Activated CD8-positive, alpha-beta memory T cell treated with anti-CD3 and anti-CD28 coated beads for 4 hours (primary cell): ENCODE measurements at regions not wholly inside any gene's neighbourhood (a gene's known extent, or its start where the extent isn't known, plus 50 kb on each side); places are given as distances from the start of the nearest gene placed in this dataset.
"Not testable (repeated sequence)": the region's sequence is repeated elsewhere in the genome, so short reads cannot be mapped to it uniquely, and the experiment has no call there.

Experiments
- DNase-seq, 2 donors: peaks; one replicate each; pipeline ENCODE4 v3.0.0-alpha.2; 2020; ENCODE audit warnings: low read depth in 2 of 2

GRCh38 chr17:47066841-47067682, 88.0 kb upstream of the RPRML start:
- DNase-seq, result peak; percentile 48 to 68

- no peak for DNase-seq
These were observed 87.0 kb upstream of the RPRML start for GRCh38 chr17:47066095-47066494.

GRCh38 chr17:47064684-47065083, 85.6 kb upstream of the RPRML start:
- no peak for DNase-seq

GRCh38 chr17:47063475-47063874, 84.4 kb upstream of the RPRML start:
- no peak for DNase-seq

GRCh38 chr17:47062851-47063250, 83.8 kb upstream of the RPRML start:
- DNase-seq, result not testable (repeated sequence)

GRCh38 chr17:47060005-47060404, 81.0 kb upstream of the RPRML start:
- DNase-seq, result not testable (repeated sequence)

GRCh38 chr17:47057830-47058229, 78.8 kb upstream of the RPRML start:
- no peak for DNase-seq

- not testable (repeated sequence) for DNase-seq
These were observed 78.2 kb upstream of the RPRML start for GRCh38 chr17:47057279-47057678.

- DNase-seq, result not testable (repeated sequence)
These were observed 77.6 kb upstream of the RPRML start for GRCh38 chr17:47056687-47057086.
